GM12878 (cell line): ENCODE measurements at regions not wholly inside any gene's neighbourhood (a gene's known extent, or its start where the extent isn't known, plus 50 kb on each side); places are given as distances from the start of the nearest gene placed in this dataset.

Experiments used
- ATF7 ChIP-seq: fragments of 450-650 bp; IDR thresholded peaks from 2 replicates; pipeline ENCODE4 v1.6.1; 2016; ENCODE audit warnings: low read depth, mild to moderate bottlenecking
- NBN ChIP-seq: fragments of 450-650 bp; IDR thresholded peaks from 2 replicates; pipeline ENCODE4 v1.6.1; 2016
- PML ChIP-seq: IDR thresholded peaks from 2 replicates; pipeline ENCODE4 v1.6.1; 2012; ENCODE audit warnings: low read length, inconsistent platforms
- RAD21 ChIP-seq: IDR thresholded peaks from 2 replicates; pipeline ENCODE4 v1.6.1; 2011; ENCODE audit warnings: mild to moderate bottlenecking, low read depth, low read length, moderate library complexity; ENCODE audit not compliant: insufficient read depth
- RBBP5 ChIP-seq: fragments of 200-600 bp; sonication (generic); conservative IDR thresholded peaks from 2 replicates; pipeline ENCODE4 v1.6.1; 2016
- SMC3 ChIP-seq: IDR thresholded peaks from 2 replicates; pipeline ENCODE4 v1.6.1; 2011; ENCODE audit warnings: low read length, improper control_type of control experiment, borderline replicate concordance
- STAT1 ChIP-seq: fragments of 450-650 bp; conservative IDR thresholded peaks from 2 replicates; pipeline ENCODE4 v1.6.1; 2014; ENCODE audit warnings: antibody characterized with exemption, mild to moderate bottlenecking
- TARDBP ChIP-seq: IDR thresholded peaks from 2 replicates; pipeline ENCODE4 v1.6.1; 2016; ENCODE audit warnings: borderline replicate concordance
- YY1 ChIP-seq: IDR thresholded peaks from 2 replicates; pipeline ENCODE4 v1.6.1; 2011; ENCODE audit warnings: low read depth, mild to moderate bottlenecking, low read length
- ZNF24 ChIP-seq: fragments of 450-650 bp; IDR thresholded peaks from 2 replicates; pipeline ENCODE4 v1.6.1; 2017; ENCODE audit warnings: antibody characterized with exemption, mild to moderate bottlenecking
- ZNF274 ChIP-seq: IDR thresholded peaks from one replicate; pipeline ENCODE4 v1.8.0; 2011; ENCODE audit not compliant: insufficient read length, insufficient read depth
- ZSCAN29 ChIP-seq: fragments of 450-650 bp; IDR thresholded peaks from 2 replicates; pipeline ENCODE4 v1.6.1; 2017; ENCODE audit warnings: mild to moderate bottlenecking, moderate library complexity
- TF ChIP-seq, protein P1 (sequence below): IDR thresholded peaks from 2 replicates; pipeline ENCODE4 v1.6.1; 2012; ENCODE audit warnings: mild to moderate bottlenecking, low read depth, low read length
- TF ChIP-seq, protein P2 (sequence below): fragments of 450-650 bp; IDR thresholded peaks from 2 replicates; pipeline ENCODE4 v1.6.1; 2017; ENCODE audit warnings: mild to moderate bottlenecking, low read depth, inconsistent platforms; ENCODE audit not compliant: poor library complexity, severe bottlenecking
- TF ChIP-seq, protein P3 (sequence below): fragments of 450-650 bp; IDR thresholded peaks from 2 replicates; pipeline ENCODE4 v1.6.1; 2017; ENCODE audit warnings: borderline replicate concordance

DNA sequence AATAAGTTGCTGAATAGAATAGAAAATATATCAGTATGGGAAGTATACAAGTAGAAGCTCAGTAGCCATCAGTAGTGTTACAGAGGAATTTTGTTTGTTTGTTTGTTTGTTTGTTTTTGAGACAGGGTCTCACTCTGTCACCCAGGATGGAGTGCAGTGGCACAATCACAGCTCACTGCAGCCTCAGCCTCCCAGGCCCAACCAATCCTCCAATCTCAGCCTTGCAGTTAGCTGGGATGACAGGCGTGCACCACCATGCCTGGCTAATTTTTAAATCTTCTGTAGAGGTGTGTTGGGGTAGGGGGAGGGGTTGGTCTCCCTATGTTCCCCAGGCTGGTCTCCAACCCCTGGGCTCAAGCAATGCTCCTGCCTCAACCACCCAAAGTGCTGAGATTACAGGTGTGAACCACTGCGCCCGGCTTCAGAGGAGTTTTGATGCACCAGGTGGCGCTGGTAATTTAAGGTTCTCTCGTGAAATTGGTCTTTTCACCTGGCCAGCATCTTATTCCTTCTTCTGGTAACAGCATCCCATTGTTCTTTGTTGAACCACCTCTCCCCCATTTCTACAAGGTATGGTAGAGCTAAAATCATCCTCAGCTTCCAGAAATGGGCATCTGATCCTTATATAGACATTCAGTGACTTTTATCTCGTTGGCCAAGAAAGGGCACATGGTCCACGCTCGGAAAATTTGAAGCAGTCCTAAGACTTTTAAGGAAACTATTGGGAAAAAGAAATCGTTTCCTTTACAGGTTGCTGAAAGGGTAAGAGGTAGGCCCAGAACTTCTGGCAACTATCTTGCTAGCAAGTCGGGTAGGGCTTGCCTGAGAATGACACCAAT, 157.1 kb downstream of the ARRDC3 start (continued):
- TF ChIP-seq TARDBP, result no peak
- TF ChIP-seq RAD21, result peak; percentile 84
- peak; percentile 72 for TF ChIP-seq YY1
- no peak for TF ChIP-seq PML
- no peak for TF ChIP-seq ZNF24
- no peak for TF ChIP-seq ZSCAN29
- TF ChIP-seq, protein P1, sequence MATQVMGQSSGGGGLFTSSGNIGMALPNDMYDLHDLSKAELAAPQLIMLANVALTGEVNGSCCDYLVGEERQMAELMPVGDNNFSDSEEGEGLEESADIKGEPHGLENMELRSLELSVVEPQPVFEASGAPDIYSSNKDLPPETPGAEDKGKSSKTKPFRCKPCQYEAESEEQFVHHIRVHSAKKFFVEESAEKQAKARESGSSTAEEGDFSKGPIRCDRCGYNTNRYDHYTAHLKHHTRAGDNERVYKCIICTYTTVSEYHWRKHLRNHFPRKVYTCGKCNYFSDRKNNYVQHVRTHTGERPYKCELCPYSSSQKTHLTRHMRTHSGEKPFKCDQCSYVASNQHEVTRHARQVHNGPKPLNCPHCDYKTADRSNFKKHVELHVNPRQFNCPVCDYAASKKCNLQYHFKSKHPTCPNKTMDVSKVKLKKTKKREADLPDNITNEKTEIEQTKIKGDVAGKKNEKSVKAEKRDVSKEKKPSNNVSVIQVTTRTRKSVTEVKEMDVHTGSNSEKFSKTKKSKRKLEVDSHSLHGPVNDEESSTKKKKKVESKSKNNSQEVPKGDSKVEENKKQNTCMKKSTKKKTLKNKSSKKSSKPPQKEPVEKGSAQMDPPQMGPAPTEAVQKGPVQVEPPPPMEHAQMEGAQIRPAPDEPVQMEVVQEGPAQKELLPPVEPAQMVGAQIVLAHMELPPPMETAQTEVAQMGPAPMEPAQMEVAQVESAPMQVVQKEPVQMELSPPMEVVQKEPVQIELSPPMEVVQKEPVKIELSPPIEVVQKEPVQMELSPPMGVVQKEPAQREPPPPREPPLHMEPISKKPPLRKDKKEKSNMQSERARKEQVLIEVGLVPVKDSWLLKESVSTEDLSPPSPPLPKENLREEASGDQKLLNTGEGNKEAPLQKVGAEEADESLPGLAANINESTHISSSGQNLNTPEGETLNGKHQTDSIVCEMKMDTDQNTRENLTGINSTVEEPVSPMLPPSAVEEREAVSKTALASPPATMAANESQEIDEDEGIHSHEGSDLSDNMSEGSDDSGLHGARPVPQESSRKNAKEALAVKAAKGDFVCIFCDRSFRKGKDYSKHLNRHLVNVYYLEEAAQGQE, result no peak
- TF ChIP-seq SMC3, result peak; percentile 94
- no peak for TF ChIP-seq RBBP5
- no peak for TF ChIP-seq NBN
- TF ChIP-seq, protein P2, sequence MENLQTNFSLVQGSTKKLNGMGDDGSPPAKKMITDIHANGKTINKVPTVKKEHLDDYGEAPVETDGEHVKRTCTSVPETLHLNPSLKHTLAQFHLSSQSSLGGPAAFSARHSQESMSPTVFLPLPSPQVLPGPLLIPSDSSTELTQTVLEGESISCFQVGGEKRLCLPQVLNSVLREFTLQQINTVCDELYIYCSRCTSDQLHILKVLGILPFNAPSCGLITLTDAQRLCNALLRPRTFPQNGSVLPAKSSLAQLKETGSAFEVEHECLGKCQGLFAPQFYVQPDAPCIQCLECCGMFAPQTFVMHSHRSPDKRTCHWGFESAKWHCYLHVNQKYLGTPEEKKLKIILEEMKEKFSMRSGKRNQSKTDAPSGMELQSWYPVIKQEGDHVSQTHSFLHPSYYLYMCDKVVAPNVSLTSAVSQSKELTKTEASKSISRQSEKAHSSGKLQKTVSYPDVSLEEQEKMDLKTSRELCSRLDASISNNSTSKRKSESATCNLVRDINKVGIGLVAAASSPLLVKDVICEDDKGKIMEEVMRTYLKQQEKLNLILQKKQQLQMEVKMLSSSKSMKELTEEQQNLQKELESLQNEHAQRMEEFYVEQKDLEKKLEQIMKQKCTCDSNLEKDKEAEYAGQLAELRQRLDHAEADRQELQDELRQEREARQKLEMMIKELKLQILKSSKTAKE, result no peak
- TF ChIP-seq, protein P3, sequence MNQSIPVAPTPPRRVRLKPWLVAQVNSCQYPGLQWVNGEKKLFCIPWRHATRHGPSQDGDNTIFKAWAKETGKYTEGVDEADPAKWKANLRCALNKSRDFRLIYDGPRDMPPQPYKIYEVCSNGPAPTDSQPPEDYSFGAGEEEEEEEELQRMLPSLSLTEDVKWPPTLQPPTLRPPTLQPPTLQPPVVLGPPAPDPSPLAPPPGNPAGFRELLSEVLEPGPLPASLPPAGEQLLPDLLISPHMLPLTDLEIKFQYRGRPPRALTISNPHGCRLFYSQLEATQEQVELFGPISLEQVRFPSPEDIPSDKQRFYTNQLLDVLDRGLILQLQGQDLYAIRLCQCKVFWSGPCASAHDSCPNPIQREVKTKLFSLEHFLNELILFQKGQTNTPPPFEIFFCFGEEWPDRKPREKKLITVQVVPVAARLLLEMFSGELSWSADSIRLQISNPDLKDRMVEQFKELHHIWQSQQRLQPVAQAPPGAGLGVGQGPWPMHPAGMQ, result no peak
- TF ChIP-seq ZNF274, result no peak
- no peak for TF ChIP-seq STAT1
- TF ChIP-seq ATF7, result no peak
